ENCODE measurements at regions not wholly inside any gene's neighbourhood (a gene's known extent, or its start where the extent isn't known, plus 50 kb on each side); places are given as distances from the start of the nearest gene placed in this dataset.

- Histone ChIP-seq H3K9me3 (replicated peaks; ENCODE audit: control insufficient read depth, insufficient read depth, low read length) (no peaks in the 10 kb centered on the region), H3K9ac (ENCODE audit: control insufficient read depth, insufficient read depth, low read length) (no peak overlapping the region), H3K27me3 (replicated peaks in 1 of 2; ENCODE audit: control insufficient read depth in 2 of 2, insufficient read depth in 2 of 2, low read length in 1 of 2) (no peaks in the 10 kb centered on the region), H3K4me1 (ENCODE audit: control insufficient read depth, insufficient read depth, low read length) (no peaks in the 10 kb centered on the region), H4K20me1 (ENCODE audit: control insufficient read depth, insufficient read depth) (no peaks in the 10 kb centered on the region), H3K4me2 (ENCODE audit: control insufficient read depth, insufficient read depth) (no peak overlapping the region), H3K36me3 (ENCODE audit: control insufficient read depth in 2 of 2, insufficient read depth in 2 of 2, low read length in 1 of 2) (no peaks in the 10 kb centered on the region), H3K27ac (ENCODE audit: control insufficient read depth, insufficient read depth) (no peak overlapping the region), H3K79me2 (ENCODE audit: control insufficient read depth, insufficient read depth, low read length) (no peaks in the 10 kb centered on the region), H2AFZ (ENCODE audit: control insufficient read depth, low read depth, low read length) (no peak overlapping the region), H3K4me3 (no peak overlapping the region)
- TF ChIP-seq ETV6 (conservative IDR thresholded peaks at IDR 0.05 in 1 of 2, IDR thresholded peaks at IDR 0.05 in 1 of 2; ENCODE audit: borderline replicate concordance in 1 of 2, low read depth in 1 of 2) (no peak), HDAC2 (IDR thresholded peaks at IDR 0.05) (no peak), MYC (IDR thresholded peaks at IDR 0.05; ENCODE audit: insufficient read depth, insufficient read length, insufficient replicate concordance, low read length, severe bottlenecking) (no peak), BCLAF1 (IDR thresholded peaks at IDR 0.05) (no peak), TCF7 (IDR thresholded peaks at IDR 0.05; ENCODE audit: borderline replicate concordance) (no peak), MEF2A (IDR thresholded peaks at IDR 0.05; ENCODE audit: insufficient read depth, low read depth, low read length) (no peak), IKZF2 (IDR thresholded peaks at IDR 0.05) (no peak), NKRF (conservative IDR thresholded peaks at IDR 0.05) (no peak), BRCA1 (IDR thresholded peaks at IDR 0.05; ENCODE audit: low read depth, low read length) (no peak), ZNF622 (IDR thresholded peaks at IDR 0.05) (no peak), EED (IDR thresholded peaks at IDR 0.05; ENCODE audit: low read depth) (no peak), SREBF1 (IDR thresholded peaks at IDR 0.05; ENCODE audit: low read length) (no peak), SPI1 (IDR thresholded peaks at IDR 0.05; ENCODE audit: borderline replicate concordance, insufficient read depth, low read depth, low read length) (no peak)
- ChIA-PET POLR2A (no interaction called here), RAD21 (ENCODE audit: unreplicated experiment) (no interaction called here), SMC1A (ENCODE audit: uncharacterized antibody, unreplicated experiment) (interaction anchor here (1.0 kb wide), 1 partner anchor 416 kb away, joined by 3 read pairs; no protein-coding TSS in a partner anchor), CTCF (interaction anchor here (0.7 kb wide), 1 partner anchor 573 kb away, joined by 3 read pairs; no protein-coding TSS in a partner anchor)
- DNase-seq (ENCODE audit: low read depth, low spot score), result no peak
- in situ Hi-C loops (cut with MboI) (no loop called here), intact Hi-C loops (cut with micrococcal nuclease; ENCODE audit: unreplicated experiment) (no loop called here)
- no TSS peak for BruUV-seq (replicated peaks)
- no peak for FAIRE-seq
- no peak for ATAC-seq
- WGBS (ENCODE audit: insufficient coverage, insufficient replicate concordance, low lambda C conversion rate, missing lambda C conversion rate), result 0% methylated on average over 1 of the region's 1 CpG
These were observed 142.5 kb downstream of the CTH start for GRCh38 chr1:70553567-70553956.

All from GM12878 (cell line).